Glomerular endothelial cell (primary cell): ENCODE measurements at regions not wholly inside any gene's neighbourhood (a gene's known extent, or its start where the extent isn't known, plus 50 kb on each side); places are given as distances from the start of the nearest gene placed in this dataset.

ENCODE experiments used
- DNase-seq: peaks from one replicate; pipeline ENCODE4 v3.0.0-alpha.2; 2011; ENCODE audit warnings: low read depth, low spot score; ENCODE audit errors: extremely low read depth

- DNase-seq: no peak
Measured at GRCh38 chr7:145313551-145313950, 477.7 kb upstream of the TPK1 start.

GRCh38 chr7:145293754-145294153, 457.9 kb upstream of the TPK1 start:
- DNase-seq: no peak

GRCh38 chr7:145293228-145293701, 457.4 kb upstream of the TPK1 start:
- DNase-seq: no peak

- no peak for DNase-seq
Measured at GRCh38 chr7:145289384-145289783, 453.5 kb upstream of the TPK1 start.

- DNase-seq: no peak
Measured at GRCh38 chr7:145276118-145276517, 440.3 kb upstream of the TPK1 start.

GRCh38 chr7:145269418-145270161, 433.7 kb upstream of the TPK1 start:
- DNase-seq: no peak

- no peak for DNase-seq
Measured at GRCh38 chr7:145265180-145265579, 429.3 kb upstream of the TPK1 start.

GRCh38 chr7:145263886-145264285, 428.0 kb upstream of the TPK1 start:
- DNase-seq: no peak

GRCh38 chr7:145252031-145252430, 416.2 kb upstream of the TPK1 start:
- no peak for DNase-seq

- no peak for DNase-seq
Measured at GRCh38 chr7:145224775-145225174, 388.9 kb upstream of the TPK1 start.

- DNase-seq: no peak
Measured at GRCh38 chr7:145219461-145219860, 383.6 kb upstream of the TPK1 start.

GRCh38 chr7:145216866-145217265, 381.0 kb upstream of the TPK1 start:
- no peak for DNase-seq

- no peak for DNase-seq
Measured at GRCh38 chr7:145212050-145212449, 376.2 kb upstream of the TPK1 start.

- no peak for DNase-seq
Measured at GRCh38 chr7:145211211-145211610, 375.4 kb upstream of the TPK1 start.

GRCh38 chr7:145193951-145194350, 358.1 kb upstream of the TPK1 start:
- no peak for DNase-seq

- no peak for DNase-seq
Measured at GRCh38 chr7:145184956-145185355, 349.1 kb upstream of the TPK1 start.

GRCh38 chr7:145183069-145183468, 347.2 kb upstream of the TPK1 start:
- no peak for DNase-seq

GRCh38 chr7:145175366-145175765, 339.5 kb upstream of the TPK1 start:
- no peak for DNase-seq

GRCh38 chr7:145169908-145170307, 334.1 kb upstream of the TPK1 start:
- no peak for DNase-seq

GRCh38 chr7:145168879-145169278, 333.0 kb upstream of the TPK1 start:
- no peak for DNase-seq

GRCh38 chr7:145168427-145168826, 332.6 kb upstream of the TPK1 start:
- DNase-seq: no peak

GRCh38 chr7:145156834-145157233, 321.0 kb upstream of the TPK1 start:
- DNase-seq: no peak

- no peak for DNase-seq
Measured at GRCh38 chr7:145152589-145152988, 316.7 kb upstream of the TPK1 start.
